ENCODE measurements at regions not wholly inside any gene's neighbourhood (a gene's known extent, or its start where the extent isn't known, plus 50 kb on each side); places are given as distances from the start of the nearest gene placed in this dataset.

DNA sequence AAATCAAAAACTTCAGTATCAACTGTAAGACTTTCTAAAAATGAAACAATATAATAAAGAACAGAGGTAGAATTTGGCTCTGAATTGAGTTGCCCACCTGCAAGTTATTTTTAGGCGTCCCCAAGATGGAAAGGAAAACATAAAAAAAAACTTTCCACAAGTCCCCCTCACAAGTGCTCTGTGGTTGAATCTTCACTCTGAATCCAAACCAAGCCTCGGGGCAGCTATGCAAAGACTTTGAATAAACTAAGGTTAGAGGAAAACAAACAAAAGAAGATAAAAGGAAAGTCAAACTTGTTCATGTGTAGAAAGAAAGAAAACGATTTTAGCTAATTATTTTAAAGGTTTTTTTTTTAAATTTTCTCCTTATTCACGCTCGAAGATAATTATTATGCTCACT lies 372.4 kb upstream of the SLIT2 start:
- no peak for DNase-seq

DNA sequence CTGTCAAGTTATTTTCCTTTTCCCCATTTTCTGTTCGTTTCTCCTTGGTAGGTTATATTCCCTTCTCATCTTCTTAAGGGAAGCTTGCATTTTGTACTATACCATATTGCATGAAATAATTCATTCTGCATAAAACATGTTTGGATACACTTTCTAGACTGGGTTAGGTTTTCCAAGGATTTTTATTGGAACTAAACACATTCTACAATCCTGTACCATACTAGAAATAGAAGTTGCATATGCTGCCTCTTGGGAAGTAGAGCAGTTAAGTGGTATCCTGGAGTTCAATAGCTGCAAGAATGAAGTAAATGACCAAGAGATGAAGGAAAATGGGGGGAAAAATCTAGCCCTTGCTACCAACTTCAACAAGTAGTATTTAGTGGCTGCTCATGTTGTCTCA lies 393.7 kb upstream of the SLIT2 start:
- DNase-seq = no peak

DNA sequence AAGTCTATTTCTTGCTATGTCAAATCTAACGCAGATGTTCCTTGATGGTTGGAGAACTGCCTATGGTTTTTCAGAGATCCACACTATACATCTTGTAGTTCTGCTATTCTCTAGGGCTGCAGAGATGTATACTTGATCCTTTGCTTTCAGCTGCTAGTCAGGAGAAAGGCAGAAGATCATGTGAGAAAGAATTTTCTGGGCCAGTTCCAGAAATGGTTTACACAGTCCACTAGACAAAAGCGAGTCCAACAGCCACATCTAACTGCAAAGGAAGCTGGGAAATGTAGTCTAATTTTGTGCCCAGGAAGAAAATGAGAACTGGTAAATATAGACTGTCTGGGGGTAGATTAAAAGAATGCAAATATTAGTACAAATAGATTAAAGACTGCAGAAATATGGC lies 394.3 kb upstream of the SLIT2 start:
- no peak for DNase-seq

DNA sequence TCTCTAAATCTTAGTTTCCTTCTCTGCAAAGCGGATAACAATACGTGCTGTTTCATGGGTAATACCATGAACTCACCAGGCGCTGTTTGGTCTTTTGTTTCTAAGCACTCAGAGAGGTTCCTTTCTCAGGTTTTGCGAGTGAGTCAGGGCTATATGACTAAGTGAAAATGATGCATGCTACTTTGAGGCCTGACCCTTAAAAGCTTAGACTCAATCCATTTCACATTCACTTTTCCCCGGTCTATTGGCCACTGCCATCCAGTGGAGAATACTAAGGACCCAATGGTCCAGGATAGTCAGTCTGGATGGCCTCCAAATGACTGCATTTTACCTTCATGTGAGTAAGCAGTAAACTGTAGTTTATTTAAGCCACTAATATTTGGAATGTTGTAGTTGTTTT lies 400.8 kb upstream of the SLIT2 start:
- no peak for DNase-seq

DNA sequence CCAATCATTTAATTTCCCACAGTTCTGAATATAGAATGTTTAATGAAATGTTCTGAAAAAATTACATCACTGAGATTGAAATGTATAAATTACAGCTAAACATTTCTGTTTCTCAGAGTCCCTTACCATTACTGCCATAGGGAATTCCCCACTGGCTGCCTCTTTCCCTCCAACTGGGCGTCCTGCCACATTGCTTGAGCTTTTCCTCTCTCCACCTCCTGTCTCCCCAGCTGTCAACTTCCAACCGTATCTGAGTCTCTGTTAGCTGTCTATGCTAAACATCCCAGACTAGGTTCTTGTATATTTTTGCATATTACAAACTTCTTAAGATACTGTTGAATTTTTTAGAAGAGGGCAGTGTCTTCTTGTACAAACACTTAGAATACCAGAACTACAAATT lies 407.3 kb upstream of the SLIT2 start:
- no peak for DNase-seq

DNA sequence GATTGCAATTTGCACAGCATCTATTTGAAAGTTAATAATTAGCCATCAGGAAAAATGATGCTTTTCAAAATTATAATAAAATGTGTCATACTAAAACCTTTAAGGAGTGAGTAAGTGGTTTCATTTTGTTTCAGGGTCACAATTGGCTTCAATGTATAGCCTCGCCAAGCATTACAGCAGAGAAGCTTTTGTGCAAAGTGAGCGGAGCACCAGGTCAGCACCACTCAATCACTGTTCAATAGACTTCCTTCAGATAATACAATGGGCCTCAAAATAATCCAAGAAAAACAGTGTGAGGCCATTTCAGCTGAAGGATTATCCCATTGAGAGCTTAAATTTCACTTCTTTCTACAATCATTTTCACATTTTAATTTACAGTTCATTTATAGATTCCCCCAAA lies 409.2 kb upstream of the SLIT2 start:
- DNase-seq = no peak

DNA sequence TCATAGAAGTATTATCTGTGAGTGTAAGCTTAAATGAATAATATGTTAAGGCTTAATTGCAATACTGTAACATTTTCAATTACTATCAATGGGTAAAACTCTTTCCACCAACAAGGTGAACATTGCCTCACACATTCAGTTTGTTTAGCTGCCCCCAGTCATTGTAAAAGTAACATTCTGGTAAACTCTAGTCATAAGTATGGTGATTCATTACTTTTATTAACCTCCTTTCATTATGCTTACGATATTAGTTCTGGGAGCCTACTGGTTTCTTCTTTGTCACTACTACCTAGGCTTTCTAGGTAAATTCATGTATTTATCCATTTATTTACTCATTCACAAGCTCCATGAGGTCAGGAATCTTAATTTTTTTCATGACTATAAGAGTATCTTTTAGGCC lies 412.8 kb upstream of the SLIT2 start:
- no peak for DNase-seq

DNA sequence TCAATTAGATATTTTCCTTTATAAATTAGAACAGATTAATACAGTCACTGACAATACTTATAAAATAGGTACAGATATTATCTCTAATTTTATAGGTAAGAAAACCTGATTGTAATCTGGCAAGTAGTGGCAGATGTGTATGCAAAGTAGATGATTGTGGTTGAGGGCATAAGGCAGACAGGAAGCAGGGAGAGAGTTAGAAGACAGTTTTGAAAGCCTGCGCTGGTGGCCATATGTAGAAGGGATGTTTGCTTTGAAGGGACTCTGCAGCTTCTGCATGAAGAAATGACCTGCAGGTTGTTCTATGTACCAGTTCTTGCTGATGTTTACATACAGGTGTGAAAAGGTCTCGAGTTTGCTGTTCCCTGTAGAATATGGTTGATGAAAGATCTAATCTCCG lies 416.3 kb upstream of the SLIT2 start:
- no peak for DNase-seq

DNA sequence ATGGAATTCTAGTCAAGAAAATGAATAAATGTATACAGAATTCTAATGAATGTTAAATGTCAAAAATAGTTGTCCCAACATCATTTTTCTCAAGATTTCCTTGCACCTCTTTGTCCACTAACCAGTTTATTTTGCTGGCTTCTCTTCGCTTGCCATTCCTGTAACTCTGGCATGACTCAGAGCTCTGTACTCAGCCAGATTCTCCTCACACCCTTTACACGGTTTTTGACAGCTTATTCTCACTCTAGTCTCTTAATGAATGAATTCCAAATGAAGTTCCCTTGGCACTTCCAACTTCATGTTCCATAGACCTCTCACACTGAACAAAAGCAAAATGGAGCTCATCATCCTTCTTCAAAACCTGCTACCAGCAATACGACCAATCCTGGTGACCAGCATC lies 419.3 kb upstream of the SLIT2 start:
- DNase-seq = no peak

DNA sequence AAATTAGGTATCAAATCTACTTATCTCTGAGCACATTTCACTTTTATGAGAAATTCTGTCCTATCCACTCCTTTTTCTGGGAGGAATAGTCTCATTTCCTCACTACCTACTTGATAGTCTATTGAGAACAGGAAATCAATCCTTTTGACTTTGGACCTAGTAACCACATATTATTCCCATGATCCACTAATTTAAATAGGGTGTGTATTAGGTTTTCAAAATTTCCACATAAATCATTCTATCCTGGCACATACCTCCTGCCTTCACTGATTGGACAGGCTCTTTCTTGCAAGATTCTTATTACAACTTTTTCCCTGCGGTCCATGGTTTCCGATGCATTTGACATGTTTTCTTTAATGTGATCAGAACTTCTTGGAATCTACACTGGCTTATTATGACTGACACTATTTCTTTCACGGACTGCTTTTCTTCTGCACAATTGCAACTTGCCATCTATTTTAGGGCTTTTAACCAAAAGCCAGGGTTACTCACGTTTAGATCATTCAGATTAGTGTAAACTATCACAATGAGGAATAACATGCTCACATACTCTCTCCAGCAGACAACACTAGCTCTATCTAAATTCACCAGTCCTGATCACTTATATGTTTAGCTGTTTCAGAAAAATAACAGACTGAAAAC lies 419.9 kb upstream of the SLIT2 start:
- DNase-seq = no peak

DNA sequence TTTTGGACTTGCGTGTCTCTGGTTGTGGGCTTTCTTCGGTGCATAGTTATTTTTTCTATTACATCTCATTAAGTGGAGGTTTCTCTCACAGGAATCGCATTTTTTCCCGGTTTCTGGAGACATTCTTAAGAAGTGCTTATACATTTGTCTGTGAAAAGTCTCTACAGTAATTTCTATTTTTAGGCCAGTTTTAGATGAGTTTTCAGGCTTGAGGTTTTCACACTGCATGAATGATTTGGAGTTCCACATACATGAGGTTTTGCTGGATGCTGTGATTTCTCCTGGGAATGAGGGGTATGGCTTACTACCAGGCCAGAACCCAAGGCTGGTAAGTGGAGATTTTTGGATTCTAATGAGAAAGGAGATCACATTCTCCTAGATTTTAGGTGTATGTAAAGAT lies 422.6 kb upstream of the SLIT2 start:
- no peak for DNase-seq

DNA sequence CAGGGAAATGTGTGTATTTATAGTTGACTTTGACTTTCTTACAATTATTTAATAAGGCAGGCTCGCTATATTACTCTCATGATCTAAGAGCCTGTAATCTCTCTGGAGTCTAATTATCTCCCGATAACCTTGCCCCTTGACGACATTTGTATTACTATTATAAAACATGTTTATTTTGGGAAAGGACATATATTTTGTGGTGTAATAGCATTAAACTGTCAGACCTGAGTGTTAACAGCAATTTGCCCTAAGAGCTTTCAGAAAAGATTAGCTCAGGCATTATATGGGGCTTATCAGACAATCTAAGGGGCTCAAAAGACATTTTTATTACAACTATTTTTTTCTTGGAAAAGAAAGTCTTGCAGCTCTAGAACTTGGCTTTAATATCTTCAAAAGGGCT lies 427.9 kb upstream of the SLIT2 start:
- DNase-seq = no peak

DNA sequence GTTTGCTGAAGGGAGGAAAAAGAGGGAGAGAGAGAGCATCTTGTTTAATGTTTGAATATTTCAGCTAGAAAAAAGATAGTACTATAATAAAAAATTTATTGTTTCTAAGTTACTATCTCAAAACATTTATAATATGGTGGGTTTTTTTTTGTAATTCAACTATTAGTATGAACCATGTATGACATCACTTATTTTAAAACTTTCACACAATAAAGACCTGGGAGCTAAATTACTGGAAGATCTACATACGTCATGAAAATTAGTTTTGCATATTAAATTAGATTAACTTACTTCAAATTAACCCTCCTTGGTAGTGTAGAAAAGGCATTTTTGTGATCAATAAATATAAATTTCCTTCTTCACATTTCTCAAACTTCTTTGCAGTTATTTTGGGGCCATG lies 432.0 kb upstream of the SLIT2 start:
- DNase-seq = no peak

DNA sequence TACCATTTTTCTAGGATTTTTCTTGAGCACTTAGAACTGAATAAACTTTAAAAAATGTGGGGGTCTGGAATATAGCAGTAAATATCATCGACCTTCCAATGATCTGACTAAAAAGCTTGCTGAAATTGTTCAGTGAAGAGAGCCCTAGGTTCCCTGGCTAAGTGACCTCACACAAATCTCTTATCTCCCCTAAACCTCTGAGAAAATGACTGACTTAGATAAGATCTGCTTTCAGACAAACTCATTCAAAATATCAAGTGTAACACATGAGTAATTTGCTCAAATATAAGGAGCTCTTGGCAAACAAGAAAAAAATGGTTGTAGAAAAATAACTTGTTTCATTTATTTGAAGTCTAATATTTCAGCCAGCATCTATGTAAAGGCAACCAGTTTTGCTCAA lies 441.7 kb upstream of the SLIT2 start:
- no peak for DNase-seq

DNA sequence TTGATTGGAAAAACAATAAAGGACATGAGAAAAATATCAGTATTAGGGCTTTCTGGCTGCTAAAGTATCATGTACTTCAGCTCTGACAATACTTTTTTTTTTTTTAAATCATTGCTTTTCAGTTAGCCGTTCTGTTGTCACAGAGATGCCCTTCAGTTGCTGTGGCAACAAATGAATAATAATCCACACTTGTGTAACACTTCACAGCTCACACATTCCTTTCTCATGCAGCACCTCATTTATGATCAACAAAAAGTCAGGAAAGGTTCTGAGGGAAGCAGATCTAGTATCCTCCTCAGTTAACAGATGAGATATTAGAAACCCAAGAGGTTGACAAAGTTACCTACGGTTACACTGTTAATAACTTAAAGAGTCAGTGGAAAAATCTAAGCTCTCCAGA lies 444.2 kb upstream of the SLIT2 start:
- DNase-seq = no peak

DNA sequence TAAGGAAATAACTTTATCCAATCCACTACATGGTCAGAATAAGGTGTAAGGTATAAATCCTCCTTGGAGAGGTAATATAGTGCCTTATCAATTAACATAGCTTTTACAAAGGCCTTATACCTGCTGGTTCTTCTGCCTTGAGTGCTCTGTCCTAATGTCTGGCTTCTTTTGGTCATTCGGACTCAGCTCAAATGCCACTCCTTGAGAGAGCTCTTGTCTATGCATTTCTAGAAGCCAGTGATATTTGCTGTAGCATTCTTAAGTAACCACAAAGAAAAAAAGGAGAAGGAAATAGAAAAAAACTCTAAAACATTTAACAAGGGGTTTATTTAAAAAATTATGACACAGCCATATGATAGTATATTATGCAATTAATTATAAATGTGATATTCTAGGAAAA lies 444.8 kb upstream of the SLIT2 start:
- DNase-seq = no peak

DNA sequence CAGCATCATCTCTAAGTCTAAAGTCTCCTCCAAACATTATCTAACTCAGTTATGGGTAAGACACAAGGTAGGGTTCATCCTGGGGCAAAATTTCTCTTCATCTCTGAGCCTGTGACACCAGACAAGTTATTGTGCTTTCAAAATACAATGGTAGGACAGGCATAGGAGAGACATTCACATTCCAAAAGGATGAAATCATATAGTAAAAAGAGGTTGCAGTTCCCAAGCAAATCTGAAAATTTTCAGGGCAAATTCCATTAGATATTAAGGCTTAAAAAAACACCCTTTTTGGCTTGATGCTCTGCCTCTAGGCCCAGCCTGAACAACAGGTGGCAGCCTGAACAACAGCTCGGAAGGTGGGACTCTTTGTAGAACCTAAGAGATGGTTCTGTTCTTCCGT lies 448.3 kb upstream of the SLIT2 start:
- no peak for DNase-seq

DNA sequence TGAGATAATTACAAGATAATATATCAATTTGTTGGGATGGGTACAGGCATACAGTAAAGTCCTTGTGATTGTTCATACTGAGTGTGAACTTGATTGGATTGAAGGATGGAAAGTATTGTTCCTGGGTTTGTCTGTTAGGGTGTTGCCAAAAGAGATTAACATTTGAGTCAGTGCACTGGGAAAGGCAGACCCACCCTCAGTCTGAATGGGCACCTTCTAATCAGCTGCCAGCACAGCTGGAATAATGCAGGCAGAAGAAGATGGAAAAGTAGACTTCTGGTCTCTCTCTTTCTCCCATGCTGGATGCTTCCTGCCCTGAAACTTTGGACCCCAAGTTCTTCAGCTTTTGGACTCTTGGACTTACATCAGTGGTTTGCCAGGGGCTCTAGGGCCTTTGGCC lies 457.9 kb upstream of the SLIT2 start:
- DNase-seq = no peak

DNA sequence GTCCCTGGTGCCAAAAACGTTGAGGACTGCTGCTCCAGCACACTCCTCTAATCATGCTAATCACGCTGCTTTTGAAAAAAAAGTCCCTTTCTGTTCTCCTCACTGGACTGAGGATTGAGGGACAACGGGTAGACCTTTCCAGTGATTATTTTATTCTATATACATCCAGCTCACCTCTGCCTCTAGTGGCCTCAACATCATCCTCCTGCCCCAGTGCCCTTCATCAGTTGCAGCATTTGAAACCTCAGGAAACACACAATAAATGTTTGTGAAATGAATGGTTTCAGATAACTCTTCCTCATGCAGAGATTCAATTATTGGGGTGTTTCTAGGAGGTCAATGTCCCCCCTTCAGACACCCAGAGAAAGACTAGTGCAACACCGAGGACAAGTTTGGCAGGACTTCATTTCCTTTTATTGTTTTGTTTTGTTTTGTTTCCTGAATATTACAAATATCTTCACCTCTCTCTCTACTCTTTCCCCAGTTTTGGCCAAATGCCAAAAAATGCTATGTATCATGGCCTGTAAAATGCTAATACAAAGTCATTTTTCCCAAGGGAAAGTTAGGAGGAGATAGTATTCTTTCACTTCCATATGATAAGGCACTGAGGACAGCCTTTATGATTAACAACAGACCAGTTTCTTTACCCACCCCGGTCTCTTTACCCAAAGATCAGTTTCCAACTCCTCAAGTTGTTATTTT lies 460.1 kb upstream of the SLIT2 start:
- DNase-seq = no peak

DNA sequence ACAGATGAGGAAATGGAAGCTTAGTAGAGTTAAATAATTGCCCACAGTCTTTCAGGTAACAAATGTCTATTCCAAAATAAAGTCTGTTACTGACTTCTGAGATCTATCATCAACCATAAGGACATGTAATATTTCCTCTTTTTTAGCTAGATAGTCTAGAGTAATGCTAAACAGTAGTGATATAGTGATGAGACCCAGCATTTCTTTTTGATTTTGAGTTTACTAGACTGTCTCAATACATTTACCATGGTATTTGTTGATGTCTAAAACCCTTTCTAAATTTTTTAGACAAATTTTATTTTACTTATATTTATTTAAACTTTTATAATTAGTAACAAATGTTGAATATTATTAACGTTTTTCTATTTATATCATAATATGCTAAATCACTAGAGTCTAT lies 465.1 kb upstream of the SLIT2 start:
- DNase-seq = no peak

DNA sequence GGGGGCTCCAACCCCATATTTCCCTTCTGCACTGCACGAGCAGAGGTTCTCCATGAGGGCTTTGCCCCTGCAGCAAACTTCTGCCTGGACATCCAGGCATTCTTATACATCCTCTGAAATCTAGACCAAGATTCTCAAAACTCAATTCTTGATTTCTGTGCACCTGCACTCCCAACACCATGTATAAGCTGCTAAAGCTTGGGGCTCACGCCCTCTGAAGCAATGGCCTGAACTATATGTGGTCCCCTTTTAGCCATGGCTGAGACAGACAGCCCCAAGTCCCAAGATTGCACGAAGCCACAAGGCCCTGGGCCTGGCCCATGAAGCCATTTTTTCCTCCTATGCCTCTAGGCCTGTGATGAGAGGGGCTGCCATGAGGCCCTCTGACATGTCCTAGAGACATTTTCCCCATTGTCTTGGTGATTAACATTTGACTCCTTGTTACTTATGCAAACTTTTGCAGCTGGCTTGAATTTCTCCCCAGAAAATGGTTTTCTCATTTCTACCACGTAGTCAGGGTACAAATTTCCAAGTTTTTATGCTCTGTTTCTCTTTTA lies 468.0 kb upstream of the SLIT2 start:
- DNase-seq = no peak

DNA sequence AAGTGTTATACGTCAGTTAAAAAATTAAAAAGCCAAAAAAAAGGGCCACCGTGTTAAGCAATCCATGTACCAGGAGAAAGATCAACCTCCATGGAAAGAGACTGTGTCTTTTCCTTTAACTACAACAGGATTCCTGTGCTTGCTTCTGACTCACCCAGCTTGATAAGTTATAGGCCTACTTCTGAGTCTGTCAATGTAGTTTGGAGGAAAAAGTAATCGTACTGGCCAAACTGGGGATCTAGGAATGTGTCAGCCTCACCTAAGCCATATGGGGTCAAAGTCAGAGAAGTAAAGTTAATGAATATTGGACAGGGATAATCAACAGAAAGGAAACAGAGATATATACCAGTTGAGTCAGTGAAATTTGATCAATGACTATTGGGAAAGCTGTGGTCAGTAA lies 470.8 kb upstream of the SLIT2 start:
- DNase-seq = no peak

DNA sequence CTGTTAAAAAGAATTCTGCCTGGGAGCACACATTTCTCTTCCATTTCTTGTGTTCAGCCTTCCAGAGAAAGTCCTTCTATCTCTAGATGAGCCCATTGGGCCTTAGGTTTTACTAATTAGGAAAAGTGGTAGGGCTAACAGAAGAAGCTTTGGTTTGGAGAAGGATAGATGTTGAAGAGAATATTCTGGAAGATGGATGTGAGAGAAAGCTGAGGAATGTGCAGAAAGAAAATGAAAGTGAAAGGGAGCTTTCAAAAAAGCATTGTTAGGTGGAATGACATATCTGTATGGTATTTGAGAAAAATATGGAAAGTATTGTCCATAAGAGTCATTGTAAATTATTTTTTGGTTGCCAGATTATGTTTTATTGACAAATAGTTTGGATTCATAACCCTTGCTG lies 474.8 kb upstream of the SLIT2 start:
- DNase-seq = no peak

DNA sequence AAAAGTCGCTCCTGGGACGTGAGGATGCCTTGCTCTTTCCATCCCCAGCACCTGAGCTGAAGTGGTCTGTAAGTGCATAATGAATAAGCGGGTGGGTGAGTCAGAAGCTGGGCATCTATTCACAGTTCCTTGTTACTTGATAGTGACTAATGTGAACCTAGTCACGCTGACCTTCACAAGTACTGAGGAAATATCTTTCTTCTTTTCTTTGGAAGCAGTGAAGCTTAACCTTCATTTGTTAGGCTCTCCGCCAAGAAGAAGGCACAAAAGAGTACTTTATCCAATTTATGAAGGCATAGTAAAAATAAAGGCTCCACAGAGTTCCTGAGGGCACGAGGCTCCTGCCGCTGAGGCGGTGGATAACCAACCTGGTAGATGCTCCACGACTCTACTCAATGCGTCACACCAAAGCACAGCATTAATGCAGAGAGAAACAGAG lies 475.7 kb upstream of the SLIT2 start:
- DNase-seq = peak; percentile 7

DNA sequence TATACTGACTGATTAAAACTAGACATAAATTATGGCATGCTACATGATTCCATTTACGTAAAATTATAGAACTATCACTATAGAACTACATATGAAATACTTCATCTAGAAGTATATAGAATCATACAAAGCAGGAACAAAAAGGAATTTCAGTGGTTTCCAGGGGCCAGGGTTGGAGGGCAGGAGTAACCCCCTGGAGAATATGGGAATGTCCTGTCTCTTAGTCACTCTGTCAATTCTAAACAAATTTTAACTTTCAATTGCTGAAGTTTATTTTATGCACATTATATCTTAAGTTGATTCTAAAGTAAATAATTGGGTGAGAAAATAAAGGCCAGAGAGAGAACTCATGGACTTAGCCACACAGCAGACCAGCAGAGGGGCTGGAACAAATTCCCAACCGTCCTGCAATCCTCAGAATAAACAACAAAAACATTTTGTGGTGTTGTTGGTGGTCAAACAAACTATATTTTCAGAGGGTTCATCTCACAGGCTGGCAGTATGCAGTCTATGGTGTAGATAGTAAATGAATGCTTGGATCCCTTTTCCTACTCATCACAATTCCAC lies 476.9 kb upstream of the SLIT2 start:
- no peak for DNase-seq
